ENCODE measurements at regions not wholly inside any gene's neighbourhood (a gene's known extent, or its start where the extent isn't known, plus 50 kb on each side); places are given as distances from the start of the nearest gene placed in this dataset.

DNA sequence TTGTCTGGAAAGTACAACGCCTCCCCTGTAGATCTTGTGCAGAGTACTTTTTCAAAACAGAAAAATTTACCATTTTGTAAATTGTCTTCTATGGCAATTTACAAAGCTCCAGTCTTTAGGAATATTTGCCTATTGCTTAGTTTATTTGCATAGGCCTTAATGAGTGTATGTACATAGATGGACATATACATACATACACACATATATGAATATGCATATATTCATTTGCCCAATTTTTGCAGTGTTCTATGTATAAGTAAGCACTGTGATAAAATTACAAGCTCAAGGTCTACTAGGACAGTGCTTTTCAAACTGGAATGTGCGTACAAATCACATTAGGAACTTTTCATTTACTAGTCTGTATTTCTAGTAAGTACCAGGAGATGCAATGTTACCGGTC lies 301.3 kb upstream of the SMARCA2 start:
- DNase-seq, result no peak

DNA sequence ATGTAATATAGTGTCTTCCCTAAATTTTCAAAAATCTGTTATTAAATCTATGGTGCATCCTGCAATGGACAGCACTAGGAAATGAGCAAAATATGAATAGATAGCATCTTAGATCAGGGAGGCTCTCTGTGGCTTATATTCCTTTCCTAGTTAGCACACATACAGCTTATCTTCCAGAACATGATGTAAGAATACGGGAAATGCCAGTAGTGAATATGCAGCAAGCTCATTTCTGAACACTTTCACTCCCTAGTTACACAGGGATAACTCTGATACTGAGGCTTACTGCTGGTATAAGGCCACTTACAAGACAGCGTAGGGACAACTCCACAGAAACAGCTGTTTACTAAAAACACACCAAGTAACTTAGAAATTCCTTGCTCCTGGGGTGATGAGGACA lies 297.3 kb upstream of the SMARCA2 start:
- no peak for DNase-seq

DNA sequence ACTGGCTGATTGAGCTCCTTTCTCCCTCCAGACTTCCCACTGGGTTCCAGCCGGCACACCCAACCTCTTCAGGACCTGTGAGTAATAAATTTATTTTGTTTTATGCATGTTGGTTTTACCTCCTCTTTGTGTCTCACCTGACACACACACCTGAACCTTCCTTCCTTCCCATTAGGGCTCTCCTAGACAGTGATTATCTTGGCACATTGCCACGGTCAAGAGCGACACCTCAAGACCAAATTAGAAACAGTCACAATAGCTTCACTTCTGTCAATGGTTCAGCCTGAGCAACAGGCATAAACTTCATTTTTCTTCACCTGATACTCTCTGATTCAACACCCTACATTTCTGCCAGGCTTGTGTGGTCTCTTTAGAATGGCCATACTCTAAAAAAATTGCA lies 296.3 kb upstream of the SMARCA2 start:
- DNase-seq, result no peak

DNA sequence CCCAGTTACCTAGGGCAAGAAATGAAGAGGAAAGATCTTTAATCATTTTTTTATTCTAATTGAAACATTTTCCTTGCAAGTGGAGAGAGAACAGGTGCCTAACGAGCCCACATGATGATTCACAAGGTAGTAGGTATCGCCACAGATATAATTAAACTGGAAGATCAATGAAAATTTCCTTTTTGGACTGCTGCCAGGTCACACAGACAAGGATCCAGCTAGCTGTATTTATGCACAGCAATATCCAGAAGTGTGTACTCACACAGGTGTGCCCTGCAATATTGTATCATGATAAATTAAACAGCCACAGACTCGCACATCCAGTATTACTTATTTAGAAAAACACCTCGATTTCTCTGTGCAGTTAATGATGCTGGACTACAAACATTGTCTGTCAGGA lies 294.0 kb upstream of the SMARCA2 start:
- DNase-seq, result no peak

DNA sequence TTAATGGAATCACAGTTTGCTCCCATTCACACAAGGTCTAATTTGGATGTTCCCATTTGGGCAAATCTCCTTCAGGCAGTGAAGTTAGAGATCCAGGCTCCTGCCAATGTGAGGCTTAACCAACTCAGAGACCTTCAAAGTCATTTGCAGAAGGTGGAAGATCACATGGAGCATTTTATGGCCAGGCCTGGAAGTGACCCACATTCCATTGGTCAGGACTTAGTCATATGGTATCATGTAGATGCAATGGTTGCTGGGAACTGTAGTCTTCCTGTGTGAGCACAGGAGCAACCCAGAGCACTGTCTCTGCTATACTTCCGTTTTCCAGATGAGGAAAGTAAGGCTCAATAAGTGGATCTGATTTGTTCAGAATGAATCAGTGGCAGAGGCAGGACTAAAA lies 292.7 kb upstream of the SMARCA2 start:
- no peak for DNase-seq

DNA sequence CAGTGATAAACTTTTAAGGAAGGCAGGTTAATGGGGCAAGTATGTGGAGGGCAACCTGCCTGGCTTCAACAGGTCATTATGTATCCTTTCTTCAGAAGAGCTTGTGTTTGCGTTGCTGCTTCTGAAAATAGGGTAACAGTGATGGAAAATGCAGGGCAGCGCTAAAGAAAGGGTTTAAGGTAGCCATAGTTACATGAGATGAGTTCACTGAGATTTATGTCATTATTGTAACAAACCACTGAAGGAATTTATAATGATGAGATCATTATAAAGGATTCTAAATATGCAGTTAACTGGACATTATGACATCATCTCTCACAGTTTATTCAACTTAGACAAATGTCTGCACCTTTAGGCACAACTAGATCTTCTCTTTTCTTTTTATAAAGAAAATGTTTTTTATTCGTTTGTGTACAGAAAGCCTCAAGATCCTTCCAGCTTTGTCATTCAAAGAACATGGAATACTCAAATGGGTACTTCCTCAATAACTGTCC lies 291.6 kb upstream of the SMARCA2 start:
- no peak for DNase-seq

DNA sequence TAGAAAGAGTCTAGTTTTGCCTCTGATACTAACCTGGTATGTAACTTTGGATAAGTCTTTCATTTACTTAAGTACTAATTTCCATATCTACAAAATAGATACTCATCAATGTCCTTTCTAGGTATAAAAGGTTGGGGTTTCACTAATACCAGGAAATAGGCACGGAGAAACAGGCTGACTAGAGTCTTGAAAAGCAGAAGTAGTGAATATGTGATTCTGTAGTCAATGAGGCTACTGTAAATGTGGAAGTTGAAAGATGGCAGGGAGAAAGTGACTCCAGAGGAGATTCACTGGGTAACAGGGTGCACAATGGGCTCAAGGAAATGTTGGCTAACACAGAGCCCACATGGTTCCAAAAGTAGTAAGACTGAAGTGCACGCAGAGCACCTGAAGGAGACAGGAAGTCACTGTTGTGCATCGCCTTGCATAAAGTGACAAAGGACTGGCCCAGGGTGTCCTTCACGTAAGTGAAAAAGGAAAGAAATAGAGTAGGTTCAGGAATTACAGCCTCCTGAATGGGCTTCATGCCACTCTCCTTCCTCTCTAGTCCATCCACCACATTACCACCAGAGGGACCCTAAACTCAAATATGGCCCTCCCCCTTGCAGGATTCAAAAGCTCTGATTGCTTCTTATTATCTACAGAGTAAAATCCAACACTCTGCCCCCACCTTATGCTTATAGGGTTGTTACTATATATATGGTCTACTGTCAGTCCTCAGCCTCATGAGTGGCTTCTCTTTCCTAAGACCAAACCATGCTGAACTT lies 288.0 kb upstream of the SMARCA2 start:
- DNase-seq, result no peak

DNA sequence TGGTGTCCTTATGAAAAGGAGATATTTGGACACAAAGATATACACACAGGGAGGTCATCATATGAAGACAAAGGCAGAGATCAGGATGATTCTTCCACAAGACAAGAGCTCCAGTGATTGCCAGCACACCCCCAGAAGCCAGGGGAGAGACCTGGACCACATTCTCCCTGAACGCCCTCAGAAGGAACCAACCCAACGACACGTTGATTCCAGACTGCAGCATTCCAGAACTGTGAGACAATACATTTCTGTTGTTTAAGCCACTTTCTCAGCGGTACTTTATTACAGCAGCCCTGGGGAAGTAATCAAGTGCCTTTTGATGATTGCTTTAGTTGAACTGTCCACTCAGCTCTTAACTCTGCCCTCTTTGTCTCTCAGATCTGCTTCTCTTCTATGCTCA lies 285.5 kb upstream of the SMARCA2 start:
- no peak for DNase-seq

DNA sequence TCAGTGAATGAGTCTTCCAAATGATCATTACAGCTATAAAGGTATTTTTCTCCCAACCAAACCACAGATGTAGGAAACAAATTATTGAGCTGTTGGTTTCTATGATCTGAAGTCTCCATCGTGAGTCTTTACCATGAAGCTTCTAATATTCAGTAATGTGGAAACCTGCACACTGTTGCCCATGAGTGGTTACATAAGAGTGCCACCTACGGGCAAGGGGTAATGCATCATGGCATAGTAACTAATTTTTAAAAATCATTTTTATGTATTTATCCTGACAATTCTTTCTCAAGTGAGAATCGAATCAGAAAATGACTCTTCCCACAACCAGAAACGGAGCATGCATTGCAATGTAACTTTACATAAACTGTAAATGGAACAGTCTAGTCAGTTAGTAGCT lies 282.5 kb upstream of the SMARCA2 start:
- DNase-seq, result no peak

DNA sequence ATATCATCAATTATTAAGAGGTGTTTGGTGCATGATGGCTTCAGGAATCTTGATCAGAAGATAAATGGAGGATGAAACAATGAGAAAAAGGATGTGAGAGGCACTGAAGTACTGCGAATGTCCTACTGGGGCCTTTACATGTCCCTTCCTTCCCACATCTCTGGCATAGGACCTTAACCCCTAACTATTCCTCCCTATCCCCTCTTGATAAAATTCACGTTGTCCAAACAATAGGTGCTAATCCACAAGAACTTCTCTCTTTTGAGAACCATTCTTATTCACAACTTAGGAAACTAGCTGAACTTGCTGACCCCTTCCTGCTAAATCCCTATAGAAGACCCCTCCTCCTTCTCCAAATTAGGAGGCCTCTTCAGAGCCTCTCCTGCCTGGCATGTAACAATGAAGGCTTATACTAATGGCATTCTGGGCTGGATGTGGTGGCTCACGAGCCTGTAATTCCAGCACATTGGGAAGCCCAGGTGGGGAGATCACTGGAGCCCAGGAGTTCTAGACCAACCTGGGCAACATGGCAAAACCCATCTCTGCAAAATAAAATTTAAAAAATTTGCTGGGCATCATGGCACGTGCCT lies 276.5 kb upstream of the SMARCA2 start:
- no peak for DNase-seq

DNA sequence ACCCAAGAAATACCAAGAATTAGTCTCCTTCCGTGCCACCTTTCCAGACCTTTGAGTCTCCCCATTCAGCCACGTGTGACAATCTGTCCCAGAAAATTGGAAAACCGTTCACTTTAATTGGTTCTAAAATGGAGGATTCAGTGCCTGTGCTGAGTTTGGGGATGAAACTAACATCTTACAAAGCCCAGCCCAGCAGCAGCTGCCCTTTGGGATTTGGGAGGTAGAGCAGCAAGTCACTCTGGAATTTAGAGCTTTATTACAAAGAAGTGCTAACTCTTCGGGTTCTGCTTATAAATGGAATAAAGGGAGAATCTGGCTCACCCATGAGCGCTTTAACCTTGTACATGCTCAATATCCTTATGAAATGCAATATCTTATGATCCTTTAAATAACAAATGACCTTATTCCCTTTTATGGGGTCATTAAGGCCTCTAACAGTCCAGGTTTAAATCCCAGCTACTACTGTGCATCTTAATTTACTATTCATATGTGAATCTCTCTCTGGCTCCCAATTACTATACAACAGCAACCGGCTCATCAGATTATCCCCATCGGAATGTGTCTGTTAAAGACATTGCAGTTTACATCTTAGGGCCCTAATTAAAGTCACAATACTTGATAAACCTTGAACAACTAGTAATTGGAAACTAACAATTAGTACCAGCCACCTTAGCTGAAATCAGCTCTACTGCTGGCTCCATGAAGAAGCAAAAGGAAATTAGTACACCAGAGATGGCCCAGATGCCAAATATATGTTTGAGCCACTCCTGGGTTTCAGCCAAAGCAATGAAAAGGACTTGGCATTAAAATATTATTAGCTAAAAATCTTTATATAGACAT lies 271.8 kb upstream of the SMARCA2 start:
- DNase-seq, result no peak

DNA sequence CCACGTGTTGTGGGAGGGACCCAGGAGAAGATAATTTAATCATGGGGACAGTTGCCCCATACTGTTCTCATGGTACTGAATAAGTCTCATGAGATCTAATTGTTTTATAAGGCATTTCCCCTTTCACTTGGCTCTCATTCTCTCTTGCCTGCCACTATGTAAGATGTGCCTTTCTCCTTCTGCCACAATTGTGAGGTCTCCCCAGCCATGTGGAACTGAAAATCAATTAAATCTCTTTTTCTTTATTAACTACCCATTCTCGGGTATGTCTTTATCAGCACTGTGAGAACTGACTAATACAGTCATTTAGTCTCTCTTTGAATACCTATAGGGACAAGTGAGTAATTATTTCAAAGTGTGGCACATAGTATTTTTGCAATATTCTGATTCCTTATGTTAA lies 269.2 kb upstream of the SMARCA2 start:
- DNase-seq, result no peak

DNA sequence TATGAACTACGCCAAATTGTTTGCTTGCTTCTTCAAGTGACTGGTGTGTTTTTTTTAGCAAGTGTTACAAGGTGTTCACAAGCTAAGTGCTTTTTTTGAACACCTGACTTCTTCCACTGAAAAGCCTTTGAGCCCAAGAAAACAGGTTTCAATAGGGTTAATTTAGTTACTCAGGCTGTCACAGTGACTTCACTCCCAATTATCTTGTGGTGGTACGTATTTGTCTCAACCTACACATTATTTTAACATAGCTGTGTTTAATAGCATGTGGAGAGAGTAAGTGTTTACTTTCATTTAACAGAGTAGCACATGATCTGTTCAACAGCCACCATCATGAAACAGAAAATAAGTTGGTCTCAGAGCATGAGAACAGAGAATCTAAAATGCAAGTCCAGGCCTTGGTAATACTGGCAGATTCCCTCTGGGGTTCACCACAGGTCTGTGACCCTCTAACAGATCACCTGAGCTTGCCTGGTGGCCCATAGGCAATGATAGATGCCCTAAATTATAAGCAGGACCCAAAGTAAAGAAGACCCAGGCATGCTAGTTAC lies 267.7 kb upstream of the SMARCA2 start:
- DNase-seq, result peak; percentile 71

DNA sequence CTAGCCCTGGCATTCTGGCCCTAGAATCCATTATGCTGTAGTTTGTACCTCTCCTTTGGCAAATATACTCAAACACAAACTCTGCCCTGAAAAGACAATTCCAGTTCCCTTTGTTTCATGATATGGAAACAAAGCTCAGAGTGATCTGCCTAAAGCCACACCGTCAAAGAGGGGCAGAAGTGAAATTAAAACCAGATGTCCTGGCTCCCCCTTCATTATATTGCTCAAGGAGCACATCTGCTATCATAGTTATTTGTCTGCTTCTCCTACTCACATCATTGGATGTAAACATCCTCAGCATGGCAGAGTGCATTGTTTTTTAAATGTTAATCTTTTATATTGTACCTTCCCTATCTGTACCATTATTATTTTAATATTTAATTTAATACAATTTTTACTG lies 266.7 kb upstream of the SMARCA2 start:
- DNase-seq, result no peak

DNA sequence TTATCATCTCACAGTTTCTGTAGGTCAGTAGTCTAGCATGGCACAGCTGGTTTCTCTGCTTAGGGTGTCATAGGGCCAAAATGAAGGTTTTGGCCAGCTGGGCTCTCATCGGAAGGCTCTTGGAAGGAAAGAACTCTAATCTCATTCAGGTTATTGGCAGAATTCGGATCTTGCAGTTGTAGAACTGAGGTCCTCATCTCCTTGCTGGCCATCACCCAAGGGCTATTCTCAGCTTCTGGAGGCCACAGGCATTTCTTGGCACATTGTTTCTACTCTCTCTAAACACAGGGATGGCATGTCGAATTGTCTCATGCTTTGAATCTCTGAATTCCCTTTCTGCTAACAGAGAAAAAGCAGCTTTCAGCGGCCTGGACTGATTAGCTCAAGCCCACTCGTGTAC lies 258.0 kb upstream of the SMARCA2 start:
- DNase-seq, result no peak

DNA sequence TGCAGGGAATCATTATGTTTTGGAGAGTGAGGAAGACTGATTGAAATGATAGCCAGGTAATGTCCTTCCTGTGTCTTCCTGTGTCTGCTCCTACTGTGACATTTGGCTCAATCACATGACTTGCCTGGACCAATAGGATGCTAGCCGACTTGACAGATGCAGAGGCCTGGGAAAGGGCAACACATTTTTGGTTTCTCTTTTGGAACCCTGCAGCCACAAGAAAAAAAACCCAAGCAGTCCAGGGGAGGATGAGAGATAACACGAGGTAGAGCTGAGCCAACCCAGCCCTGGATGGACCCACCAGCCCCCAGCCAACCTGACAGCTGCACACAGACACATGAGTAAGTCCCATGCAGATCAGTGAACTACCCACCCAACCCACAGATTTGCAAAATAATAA lies 256.1 kb upstream of the SMARCA2 start:
- no peak for DNase-seq

DNA sequence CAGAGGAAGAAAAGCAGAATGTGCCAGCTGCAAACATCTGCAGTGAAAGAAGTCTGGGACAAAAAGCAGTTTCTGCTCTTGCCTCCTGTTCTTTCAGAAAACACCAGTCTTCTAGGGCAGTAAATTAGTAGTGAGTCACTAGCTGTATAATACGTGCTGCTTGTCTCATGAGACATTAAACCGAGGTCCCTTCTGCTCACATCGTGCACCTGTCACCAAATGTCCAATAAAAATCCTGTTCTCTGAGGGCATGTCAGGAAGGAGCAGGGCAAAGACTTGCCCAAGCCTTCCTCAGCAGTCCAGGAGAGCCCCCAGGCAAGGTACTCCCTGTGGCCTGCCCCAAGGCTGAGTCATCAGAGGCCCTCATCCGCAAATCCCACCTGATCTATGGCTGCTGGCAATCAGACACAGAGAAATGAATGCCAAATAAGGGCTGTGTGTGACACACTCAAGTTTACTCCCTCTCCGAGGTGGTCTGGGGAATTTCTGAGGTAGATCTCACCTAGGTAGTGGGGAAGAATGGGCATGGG lies 255.3 kb upstream of the SMARCA2 start:
- no peak for DNase-seq

DNA sequence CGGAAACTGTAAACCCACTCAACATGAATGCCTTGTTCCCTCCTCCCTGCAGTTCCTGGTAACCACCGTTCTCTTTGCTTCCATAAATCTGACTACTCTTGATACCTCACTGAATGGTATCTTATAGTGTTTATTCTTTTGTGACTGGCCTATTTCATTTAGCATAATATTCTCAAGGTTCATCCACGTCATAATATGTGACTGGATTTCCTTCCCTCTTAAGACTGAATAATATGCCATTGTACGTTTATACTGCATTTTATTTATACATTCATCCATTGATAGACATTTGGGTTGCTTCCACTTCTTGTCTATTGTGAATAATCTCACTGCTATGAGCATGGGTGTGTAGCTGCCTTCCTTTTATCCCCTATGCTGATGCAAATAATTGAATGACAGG lies 253.3 kb upstream of the SMARCA2 start:
- DNase-seq, result no peak

DNA sequence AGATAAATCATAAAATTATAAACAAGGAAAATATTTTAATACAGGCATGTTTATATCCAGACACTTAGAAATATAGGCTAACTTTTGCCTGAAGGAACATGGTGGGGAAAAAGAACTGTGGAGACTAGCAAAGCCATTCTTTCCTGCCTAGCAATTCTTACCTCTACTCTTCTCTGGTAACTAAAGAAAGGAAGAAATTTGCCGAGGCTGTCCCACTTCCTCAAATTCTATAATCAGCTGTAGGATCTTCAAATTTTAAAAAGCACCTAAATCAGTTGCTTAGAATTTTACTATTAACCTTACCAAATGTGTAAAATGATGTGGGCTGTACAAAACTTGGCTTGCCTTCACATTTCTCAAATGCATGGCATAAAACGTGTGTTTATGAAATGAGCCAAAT lies 249.1 kb upstream of the SMARCA2 start:
- DNase-seq, result no peak

DNA sequence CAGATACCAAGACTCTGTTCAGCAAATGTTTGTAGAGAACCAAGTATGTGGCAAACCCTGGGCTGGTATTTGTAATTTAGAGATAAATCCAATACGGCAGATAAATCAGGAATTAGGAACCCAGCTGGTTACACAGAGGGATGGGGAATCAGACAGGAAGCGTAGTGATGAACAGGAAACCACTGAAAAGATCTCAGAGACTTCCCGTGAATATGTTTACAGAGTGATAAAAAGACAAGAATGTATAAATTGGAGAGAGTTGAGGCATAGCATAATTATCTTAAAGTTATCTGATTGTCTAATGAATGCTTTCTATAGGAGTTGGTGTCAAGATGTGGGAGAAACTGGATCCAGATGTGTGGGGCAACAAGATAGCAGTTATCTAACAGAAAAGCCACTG lies 246.6 kb upstream of the SMARCA2 start:
- DNase-seq, result no peak

DNA sequence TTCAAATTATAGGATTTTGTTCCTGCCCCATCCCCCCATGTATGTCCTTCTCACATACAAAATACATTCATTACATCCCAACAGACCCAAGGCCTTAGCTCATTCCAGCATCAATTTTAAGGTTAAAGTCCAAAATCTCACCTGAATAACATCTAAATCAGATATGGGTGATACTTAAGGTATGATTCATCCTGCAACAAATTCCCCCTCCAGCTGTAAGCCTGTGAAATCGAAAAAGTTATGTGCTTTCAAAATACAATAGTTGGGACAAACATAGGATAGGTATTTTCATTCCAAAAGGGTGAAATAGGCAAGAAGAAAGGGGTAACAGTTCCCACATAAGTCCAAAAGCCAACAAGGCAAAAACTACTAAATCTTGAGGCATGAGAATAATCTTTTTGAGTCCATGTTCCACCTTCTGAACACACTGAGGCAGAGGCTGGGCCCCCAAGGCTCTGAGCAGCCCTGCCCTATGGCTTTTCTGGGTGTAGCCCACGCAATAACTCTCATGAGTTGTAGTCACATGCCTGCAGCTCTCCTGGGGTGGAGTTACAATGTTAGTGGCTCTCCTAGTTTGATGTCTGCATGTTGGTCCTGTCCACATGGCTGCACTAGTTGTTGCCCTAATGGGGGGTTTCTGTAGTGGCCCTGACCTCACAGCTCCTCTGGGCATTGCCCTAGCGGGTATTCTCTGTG lies 243.9 kb upstream of the SMARCA2 start:
- no peak for DNase-seq

DNA sequence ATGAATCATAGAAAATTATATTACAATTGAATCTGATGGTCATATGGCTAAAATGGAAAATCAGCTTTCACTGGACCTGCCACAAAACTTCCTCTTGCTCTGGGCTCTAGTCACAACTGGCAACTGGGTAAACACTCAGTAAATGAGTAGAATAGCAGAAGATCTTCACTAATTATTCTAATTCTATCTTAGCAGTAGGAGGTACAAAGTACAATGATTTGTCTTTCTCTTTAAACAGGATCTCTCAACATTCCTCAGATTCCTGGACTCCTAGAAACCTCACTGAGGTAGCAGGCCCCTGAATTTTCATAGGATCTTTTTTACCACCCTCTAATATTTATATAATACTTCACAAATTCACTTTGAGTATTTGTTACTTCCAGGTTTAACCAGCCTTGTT lies 239.9 kb upstream of the SMARCA2 start:
- no peak for DNase-seq

DNA sequence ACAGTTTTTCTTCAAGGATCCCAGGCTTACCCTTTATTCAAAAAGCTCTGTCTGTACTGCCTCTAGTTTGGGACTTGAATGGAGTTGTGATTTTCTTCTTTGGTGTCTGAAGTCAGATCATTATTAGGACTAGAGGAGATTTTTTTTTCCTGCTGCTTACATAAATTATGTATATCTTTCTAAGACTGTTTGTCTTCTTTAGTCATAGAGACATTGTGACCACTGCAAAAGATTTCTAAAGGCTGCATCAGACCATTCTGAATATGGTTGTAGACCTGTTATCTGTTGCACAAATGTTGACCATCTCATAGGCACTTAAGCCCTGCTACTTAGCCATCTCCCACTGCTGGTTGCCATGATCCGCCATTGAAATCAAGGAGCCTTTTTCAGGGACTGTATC lies 238.5 kb upstream of the SMARCA2 start:
- DNase-seq, result no peak

All from NCI-H1436 treated with DMSO at 0.1 percent for 48 hours (cell line).